Astrocyte (in vitro differentiated cells and primary cell): ENCODE measurements at regions not wholly inside any gene's neighbourhood (a gene's known extent, or its start where the extent isn't known, plus 50 kb on each side); places are given as distances from the start of the nearest gene placed in this dataset.

ENCODE experiments used
- DNase-seq: peaks from one replicate; pipeline ENCODE4 v3.0.0-alpha.2; 2010; ENCODE audit warnings: low read depth
- FAIRE-seq: peaks from 2 replicates; lab custom pipeline; 2011; peaks lifted over from hg19 to GRCh38; lab: Jason Lieb, UNC
- H2AFZ ChIP-seq: 2 replicates; pipeline ENCODE4 v1.6.0; 2012; ENCODE audit warnings: low read depth, low read length, inconsistent platforms
- H3K27ac ChIP-seq: 2 replicates; pipeline ENCODE4 v1.5.1; 2011; ENCODE audit warnings: low read depth, low read length, inconsistent platforms
- H3K27me3 ChIP-seq: 2 replicates; pipeline ENCODE4 v1.6.0; 2011; ENCODE audit warnings: low read length, inconsistent platforms; ENCODE audit not compliant: insufficient read depth
- H3K36me3 ChIP-seq: 2 replicates; pipeline ENCODE4 v1.5.1; 2011; ENCODE audit warnings: low read length, inconsistent platforms; ENCODE audit not compliant: insufficient read depth
- H3K4me1 ChIP-seq: 2 replicates; pipeline ENCODE4 v1.5.1; 2011; ENCODE audit warnings: low read length, inconsistent platforms; ENCODE audit not compliant: insufficient read depth
- H3K4me2 ChIP-seq: 2 replicates; pipeline ENCODE4 v1.6.0; 2012; ENCODE audit warnings: low read length, inconsistent platforms
- H3K4me3 ChIP-seq: 2 replicates; pipeline ENCODE4 v1.5.1; 2011; ENCODE audit warnings: low read depth, mild to moderate bottlenecking, low read length, inconsistent platforms; ENCODE audit not compliant: insufficient read depth
- H3K79me2 ChIP-seq: 2 replicates; pipeline ENCODE4 v1.6.0; 2012; ENCODE audit warnings: mild to moderate bottlenecking, low read length, inconsistent platforms; ENCODE audit not compliant: insufficient read depth
- H3K9ac ChIP-seq: 2 replicates; pipeline ENCODE4 v1.6.0; 2012; ENCODE audit warnings: mild to moderate bottlenecking, low read length, inconsistent platforms
- H3K9me3 ChIP-seq: 2 replicates; pipeline ENCODE4 v1.5.1; 2012; ENCODE audit warnings: low read depth, mild to moderate bottlenecking, low read length, inconsistent platforms; ENCODE audit not compliant: insufficient read depth
- H4K20me1 ChIP-seq: 2 replicates; pipeline ENCODE4 v1.6.0; 2012; ENCODE audit warnings: low read length, inconsistent platforms; ENCODE audit not compliant: insufficient read depth
- H3K27ac Mint-ChIP-seq: one replicate; pipeline ENCODE4 v1.8.0; 2021; ENCODE audit warnings: mild to moderate bottlenecking, mixed read lengths; ENCODE audit not compliant: unreplicated experiment
- H3K27me3 Mint-ChIP-seq: one replicate; pipeline ENCODE4 v1.8.0; 2021; ENCODE audit warnings: low read depth, mixed read lengths; ENCODE audit not compliant: unreplicated experiment
- H3K36me3 Mint-ChIP-seq: one replicate; pipeline ENCODE4 v1.8.0; 2021; ENCODE audit warnings: low read depth, mixed read lengths; ENCODE audit not compliant: unreplicated experiment
- H3K4me1 Mint-ChIP-seq: one replicate; pipeline ENCODE4 v1.8.0; 2021; ENCODE audit warnings: low read depth, mixed read lengths; ENCODE audit not compliant: unreplicated experiment
- H3K4me3 Mint-ChIP-seq: one replicate; pipeline ENCODE4 v1.8.0; 2021; ENCODE audit warnings: mild to moderate bottlenecking, moderate library complexity, mixed read lengths; ENCODE audit not compliant: unreplicated experiment
- H3K9me3 Mint-ChIP-seq: one replicate; pipeline ENCODE4 v1.8.0; 2021; ENCODE audit warnings: mild to moderate bottlenecking, mixed read lengths; ENCODE audit not compliant: unreplicated experiment
- EZH2 ChIP-seq: IDR thresholded peaks from 2 replicates; pipeline ENCODE4 v1.6.1; 2012; ENCODE audit warnings: mild to moderate bottlenecking, low read length, inconsistent platforms; ENCODE audit not compliant: insufficient read depth
- TF ChIP-seq, protein P1 (sequence below): IDR thresholded peaks from 2 replicates; pipeline ENCODE4 v1.5.1; 2011; ENCODE audit warnings: low read depth, mild to moderate bottlenecking, inconsistent platforms, low read length, moderate library complexity; ENCODE audit not compliant: insufficient read depth

DNA sequence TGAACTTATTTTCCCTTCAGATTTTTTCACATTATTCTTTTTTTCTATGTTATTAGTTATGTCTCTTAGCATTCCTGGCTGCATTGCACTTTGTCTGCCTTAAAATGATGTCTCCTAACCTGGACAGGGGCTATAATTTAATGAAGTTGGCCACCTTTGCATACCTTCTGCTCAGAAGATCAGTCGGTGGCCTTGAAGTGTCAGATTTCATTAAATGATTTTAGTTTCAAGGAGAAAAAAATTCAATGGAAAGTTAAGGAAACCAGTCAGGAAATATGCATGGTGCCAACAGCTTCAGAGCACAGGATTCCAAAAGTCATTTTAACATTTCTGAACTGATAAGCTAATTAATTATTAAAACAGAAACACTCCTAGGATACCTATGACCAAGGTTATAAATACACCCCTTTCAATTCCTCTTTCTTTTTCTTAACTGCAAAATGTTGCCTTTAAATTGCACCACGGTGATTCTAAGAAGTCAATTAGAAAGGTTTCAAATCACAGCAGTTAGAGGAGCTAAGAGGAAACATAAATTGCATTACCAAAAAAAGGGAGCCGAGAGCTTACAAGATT is 533.4 kb downstream of the KCNJ2 start:
- Mint-ChIP-seq H3K27ac (no peak overlapping the region), H3K9me3 (peaks cover 3% of the 10 kb centered on the region), H3K4me1 (no peaks in the 10 kb centered on the region), H3K27me3 (no peaks in the 10 kb centered on the region), H3K36me3 (no peaks in the 10 kb centered on the region), H3K4me3 (no peak overlapping the region)
- Histone ChIP-seq H2AFZ (no peak overlapping the region), H3K4me1 (no peaks in the 10 kb centered on the region), H3K4me3 (no peak overlapping the region), H3K79me2 (no peaks in the 10 kb centered on the region), H3K4me2 (no peak overlapping the region), H3K27ac (no peak overlapping the region), H3K36me3 (no peaks in the 10 kb centered on the region), H4K20me1 (no peaks in the 10 kb centered on the region), H3K27me3 (no peaks in the 10 kb centered on the region), H3K9me3 (no peaks in the 10 kb centered on the region), H3K9ac (no peak overlapping the region)
- TF ChIP-seq EZH2: no peak
- TF ChIP-seq, protein P1, sequence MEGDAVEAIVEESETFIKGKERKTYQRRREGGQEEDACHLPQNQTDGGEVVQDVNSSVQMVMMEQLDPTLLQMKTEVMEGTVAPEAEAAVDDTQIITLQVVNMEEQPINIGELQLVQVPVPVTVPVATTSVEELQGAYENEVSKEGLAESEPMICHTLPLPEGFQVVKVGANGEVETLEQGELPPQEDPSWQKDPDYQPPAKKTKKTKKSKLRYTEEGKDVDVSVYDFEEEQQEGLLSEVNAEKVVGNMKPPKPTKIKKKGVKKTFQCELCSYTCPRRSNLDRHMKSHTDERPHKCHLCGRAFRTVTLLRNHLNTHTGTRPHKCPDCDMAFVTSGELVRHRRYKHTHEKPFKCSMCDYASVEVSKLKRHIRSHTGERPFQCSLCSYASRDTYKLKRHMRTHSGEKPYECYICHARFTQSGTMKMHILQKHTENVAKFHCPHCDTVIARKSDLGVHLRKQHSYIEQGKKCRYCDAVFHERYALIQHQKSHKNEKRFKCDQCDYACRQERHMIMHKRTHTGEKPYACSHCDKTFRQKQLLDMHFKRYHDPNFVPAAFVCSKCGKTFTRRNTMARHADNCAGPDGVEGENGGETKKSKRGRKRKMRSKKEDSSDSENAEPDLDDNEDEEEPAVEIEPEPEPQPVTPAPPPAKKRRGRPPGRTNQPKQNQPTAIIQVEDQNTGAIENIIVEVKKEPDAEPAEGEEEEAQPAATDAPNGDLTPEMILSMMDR: no peak
- DNase-seq (no peak), FAIRE-seq (no peak)

DNA sequence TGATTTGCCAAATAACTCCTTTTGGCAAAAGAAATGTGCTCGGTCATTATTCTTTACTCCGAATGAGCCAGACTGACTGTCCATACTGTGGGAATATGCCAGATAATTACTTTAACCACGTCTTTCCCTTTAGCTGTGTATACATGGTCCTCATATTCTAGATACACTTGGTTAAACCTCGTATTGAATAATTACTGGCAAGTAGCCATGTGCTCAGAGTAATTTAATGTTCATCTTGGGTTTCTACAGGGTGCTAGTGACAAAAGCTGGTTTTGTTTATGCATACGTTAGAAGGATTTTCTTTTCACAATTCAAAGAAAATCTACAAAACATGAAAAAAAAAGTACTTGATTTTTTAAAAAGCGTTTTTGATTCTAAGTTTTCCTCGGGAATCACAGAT is 540.3 kb downstream of the KCNJ2 start:
- DNase-seq (no peak), FAIRE-seq (no peak)
- Histone ChIP-seq H3K4me2 (no peak overlapping the region), H3K9ac (no peak overlapping the region), H3K36me3 (no peaks in the 10 kb centered on the region), H3K27ac (no peak overlapping the region), H4K20me1 (no peaks in the 10 kb centered on the region), H3K79me2 (no peaks in the 10 kb centered on the region), H3K4me1 (no peaks in the 10 kb centered on the region), H3K4me3 (no peak overlapping the region), H3K9me3 (no peaks in the 10 kb centered on the region), H3K27me3 (no peaks in the 10 kb centered on the region), H2AFZ (no peak overlapping the region)
- H3K27ac Mint-ChIP-seq: no peak overlapping the region
- no peaks in the 10 kb centered on the region for H3K4me1 Mint-ChIP-seq
- no peak for TF ChIP-seq EZH2
- TF ChIP-seq, protein P1: no peak
- no peaks in the 10 kb centered on the region for H3K9me3 Mint-ChIP-seq
- H3K36me3 Mint-ChIP-seq: no peaks in the 10 kb centered on the region
- no peaks in the 10 kb centered on the region for H3K27me3 Mint-ChIP-seq
- no peak overlapping the region for H3K4me3 Mint-ChIP-seq

DNA sequence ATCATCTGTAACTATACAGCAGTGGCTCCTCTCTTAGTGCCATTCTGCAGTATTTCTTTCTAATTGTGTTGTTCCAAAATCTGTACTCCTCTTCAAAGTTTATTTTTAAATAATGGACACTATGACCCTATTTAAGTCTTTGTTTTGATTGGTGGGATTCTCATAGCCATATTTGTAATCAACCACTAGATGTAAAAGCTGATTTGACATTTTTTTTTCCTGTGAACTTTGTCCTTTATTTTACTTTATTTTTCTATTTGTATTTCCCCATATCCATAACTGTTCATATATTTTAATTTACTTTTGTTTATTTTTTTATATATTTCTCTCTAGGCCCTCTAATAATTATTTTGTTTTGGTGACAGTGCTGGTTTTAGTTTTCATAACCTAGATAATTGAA is 544.4 kb downstream of the KCNJ2 start:
- no peaks in the 10 kb centered on the region for H3K9me3 Mint-ChIP-seq
- H3K36me3 Mint-ChIP-seq: no peaks in the 10 kb centered on the region
- no peak overlapping the region for H3K4me3 Mint-ChIP-seq
- Histone ChIP-seq H3K27me3 (no peaks in the 10 kb centered on the region), H2AFZ (no peak overlapping the region), H3K4me3 (no peak overlapping the region), H3K9ac (no peak overlapping the region), H3K27ac (no peak overlapping the region), H4K20me1 (no peaks in the 10 kb centered on the region), H3K79me2 (no peaks in the 10 kb centered on the region), H3K36me3 (no peaks in the 10 kb centered on the region), H3K9me3 (no peaks in the 10 kb centered on the region), H3K4me1 (no peaks in the 10 kb centered on the region), H3K4me2 (no peak overlapping the region)
- no peaks in the 10 kb centered on the region for H3K27me3 Mint-ChIP-seq
- no peak overlapping the region for H3K27ac Mint-ChIP-seq
- FAIRE-seq: no peak
- DNase-seq: no peak
- TF ChIP-seq EZH2: no peak
- TF ChIP-seq, protein P1: no peak
- H3K4me1 Mint-ChIP-seq: no peaks in the 10 kb centered on the region
